Astrocyte of the cerebellum (primary cell): ENCODE measurements at regions not wholly inside any gene's neighbourhood (a gene's known extent, or its start where the extent isn't known, plus 50 kb on each side); places are given as distances from the start of the nearest gene placed in this dataset.
"Not testable (repeated sequence)": the region's sequence is repeated elsewhere in the genome, so short reads cannot be mapped to it uniquely, and the experiment has no call there.

Source experiments
- DNase-seq: peaks from one replicate; pipeline ENCODE4 v3.0.0-alpha.2; 2011; ENCODE audit warnings: low read depth
- H3K4me3 ChIP-seq: 2 replicates; pipeline ENCODE4 v1.5.1; 2011; ENCODE audit warnings: mild to moderate bottlenecking, low read depth, low read length, moderate library complexity
- in situ Hi-C: cut with HindIII; loops from 2 replicates; pipeline ENCODE4 v1.10.0; 2017; ENCODE audit warnings: low sequenced_read_pairs
- TF ChIP-seq, protein P1 (sequence below): IDR thresholded peaks from 2 replicates; pipeline ENCODE4 v1.5.1; 2012; ENCODE audit warnings: low read length, low read depth, moderate library complexity, mild to moderate bottlenecking; ENCODE audit errors: missing control alignments

DNA sequence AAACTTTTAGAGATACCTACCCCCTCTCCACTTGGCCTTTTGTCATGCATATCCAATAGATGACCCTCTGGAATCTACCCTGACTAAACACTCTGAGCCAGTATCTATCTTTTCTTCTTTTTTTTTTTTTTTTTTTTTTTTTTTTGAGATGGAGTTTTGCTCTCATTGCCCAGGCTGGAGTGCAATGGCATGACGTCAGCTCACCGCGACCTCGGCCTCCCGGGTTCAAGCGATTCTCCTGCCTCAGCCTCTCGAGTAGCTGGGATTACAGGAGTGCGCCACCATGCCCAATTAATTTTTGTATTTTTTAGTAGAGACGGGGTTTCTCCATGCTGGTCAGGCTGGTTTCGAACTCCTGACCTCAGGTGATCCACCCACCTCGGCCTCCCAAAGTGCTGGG, 50.8 kb upstream of the GRIN2B start:
- DNase-seq, H3K4me3 ChIP-seq, in situ Hi-C loops: not testable (repeated sequence)

DNA sequence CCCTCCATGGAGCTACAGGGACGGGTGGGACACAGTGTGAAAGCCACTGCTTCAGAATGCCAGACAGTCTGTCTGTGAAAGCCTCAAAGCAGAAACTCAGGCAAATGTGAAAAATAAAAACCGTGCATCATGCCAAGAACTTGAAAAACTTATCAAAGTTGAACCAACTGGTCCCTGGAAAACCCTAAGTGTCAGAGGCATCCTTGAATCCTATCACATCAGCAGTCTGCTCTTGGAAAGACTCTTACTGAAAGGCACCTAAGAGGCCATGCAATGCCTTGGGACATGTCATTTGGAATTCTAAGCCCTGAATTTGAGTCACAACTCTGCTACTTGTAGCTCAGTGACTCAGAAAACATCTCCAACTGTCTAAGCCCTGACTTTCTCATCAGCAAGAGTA, 62.4 kb upstream of the GRIN2B start:
- in situ Hi-C loops: no loop called here
- no peak for DNase-seq
- TF ChIP-seq, protein P1, sequence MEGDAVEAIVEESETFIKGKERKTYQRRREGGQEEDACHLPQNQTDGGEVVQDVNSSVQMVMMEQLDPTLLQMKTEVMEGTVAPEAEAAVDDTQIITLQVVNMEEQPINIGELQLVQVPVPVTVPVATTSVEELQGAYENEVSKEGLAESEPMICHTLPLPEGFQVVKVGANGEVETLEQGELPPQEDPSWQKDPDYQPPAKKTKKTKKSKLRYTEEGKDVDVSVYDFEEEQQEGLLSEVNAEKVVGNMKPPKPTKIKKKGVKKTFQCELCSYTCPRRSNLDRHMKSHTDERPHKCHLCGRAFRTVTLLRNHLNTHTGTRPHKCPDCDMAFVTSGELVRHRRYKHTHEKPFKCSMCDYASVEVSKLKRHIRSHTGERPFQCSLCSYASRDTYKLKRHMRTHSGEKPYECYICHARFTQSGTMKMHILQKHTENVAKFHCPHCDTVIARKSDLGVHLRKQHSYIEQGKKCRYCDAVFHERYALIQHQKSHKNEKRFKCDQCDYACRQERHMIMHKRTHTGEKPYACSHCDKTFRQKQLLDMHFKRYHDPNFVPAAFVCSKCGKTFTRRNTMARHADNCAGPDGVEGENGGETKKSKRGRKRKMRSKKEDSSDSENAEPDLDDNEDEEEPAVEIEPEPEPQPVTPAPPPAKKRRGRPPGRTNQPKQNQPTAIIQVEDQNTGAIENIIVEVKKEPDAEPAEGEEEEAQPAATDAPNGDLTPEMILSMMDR: no peak
- no peak overlapping the region for H3K4me3 ChIP-seq

DNA sequence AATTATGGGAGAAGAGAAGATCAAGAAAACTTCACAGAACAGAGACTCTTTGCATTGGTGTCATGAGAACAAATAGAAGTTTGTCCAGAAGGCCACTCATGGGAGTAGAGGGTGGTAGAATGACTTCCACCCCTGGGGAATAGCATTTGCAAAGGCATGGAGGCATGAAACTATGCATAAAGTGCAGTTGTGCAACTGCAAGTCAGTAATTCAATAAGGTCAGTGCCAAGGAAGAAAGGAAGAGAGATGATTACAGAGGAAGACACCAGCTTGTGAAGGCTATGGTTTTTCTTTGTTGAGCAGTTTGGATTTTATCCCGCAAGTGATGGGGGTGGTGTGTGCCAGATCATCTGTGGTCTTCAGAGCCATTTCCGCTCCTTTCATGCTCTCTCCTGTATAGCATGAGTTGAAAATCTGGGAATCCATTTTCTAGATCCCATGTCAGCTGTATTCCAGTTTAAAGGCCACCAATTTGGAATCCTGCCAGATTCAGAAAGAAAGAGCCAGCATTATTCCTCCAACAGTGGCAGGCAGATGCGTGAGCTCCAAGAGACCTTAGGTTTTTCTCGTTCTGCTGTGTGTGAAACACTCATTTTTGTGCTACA, 67.6 kb upstream of the GRIN2B start:
- in situ Hi-C loops: no loop called here
- DNase-seq: no peak
- no peak overlapping the region for H3K4me3 ChIP-seq
- TF ChIP-seq, protein P1: no peak

DNA sequence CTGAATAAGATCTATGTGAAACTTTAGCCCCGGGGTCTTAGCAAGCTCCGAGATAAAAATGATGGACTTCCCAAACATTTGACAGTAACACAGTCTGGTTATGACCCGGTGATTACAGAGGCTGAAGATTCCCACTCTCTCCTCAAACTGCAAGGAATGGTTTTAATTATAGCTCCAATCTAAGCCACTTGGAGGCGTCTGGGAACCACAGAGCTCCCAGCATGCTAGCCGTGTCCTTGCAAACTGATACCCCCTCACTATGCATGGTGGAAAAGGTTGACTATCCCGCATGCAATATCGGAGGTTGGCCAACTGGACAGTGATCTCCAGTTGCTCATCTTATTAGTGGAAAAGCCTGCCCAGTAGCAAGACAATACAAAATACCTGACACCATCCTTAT, 76.5 kb upstream of the GRIN2B start:
- H3K4me3 ChIP-seq: no peak overlapping the region
- no peak for DNase-seq
- TF ChIP-seq, protein P1: no peak
- in situ Hi-C loops: no loop called here

DNA sequence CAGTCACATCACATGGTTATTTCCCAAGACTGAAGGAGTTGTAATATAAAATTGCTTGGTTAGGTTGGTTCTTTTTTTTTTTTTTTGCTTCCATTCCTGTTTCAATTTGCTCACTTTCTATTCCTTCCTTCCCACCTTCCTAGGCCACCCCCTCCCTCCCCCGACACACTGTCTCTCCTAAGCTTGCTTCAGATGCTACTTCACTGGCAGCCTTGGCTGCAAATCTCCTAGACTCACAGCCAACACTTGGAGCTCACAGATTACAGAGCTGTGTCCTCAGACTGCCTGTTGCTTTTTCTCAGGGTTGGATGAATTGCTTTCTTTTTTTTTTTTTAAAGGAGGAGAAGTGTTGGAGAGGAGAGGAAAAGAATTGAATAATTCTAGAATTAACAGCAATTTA, 77.3 kb upstream of the GRIN2B start:
- in situ Hi-C loops: no loop called here
- TF ChIP-seq, protein P1: no peak
- DNase-seq: no peak
- H3K4me3 ChIP-seq: no peak overlapping the region

DNA sequence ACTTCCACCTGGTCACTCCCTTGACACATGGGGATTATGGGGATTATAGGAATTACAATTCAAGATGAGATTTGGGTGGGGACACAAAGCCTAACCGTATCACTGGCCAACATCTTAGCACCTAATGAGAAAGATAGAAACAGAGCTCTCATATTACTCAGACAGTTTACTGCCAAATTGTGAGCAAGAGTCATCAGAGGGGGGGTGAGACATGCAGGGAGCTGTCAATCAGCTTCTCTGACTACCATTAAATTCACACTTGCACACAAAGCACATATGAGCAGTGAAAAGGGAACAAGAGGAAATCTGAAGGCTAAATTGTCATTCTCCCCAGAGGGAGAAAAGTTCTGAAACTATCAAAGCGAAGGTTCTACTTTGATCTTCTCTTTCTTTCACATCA, 78.1 kb upstream of the GRIN2B start:
- in situ Hi-C loops: no loop called here

DNA sequence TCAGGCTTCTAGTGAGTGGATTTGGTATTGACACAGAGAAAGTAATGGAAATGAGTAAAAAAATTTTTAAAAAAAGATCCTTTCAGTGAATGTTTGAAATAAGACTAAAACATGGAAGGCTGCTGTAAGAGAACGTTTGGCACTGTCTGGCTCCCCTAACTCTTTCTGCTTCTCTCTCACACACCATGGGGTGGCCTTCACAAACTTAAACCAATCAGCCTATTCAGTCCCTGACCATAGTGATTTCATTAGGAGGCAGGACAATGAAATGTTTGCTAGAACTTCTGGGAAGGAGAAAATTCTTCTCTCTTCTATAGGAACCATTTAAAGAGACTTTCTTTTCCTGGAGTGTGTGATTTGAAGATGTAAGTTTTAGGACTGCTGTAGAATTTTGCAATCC, 84.2 kb upstream of the GRIN2B start:
- TF ChIP-seq, protein P1: no peak
- no peak for DNase-seq
- no peak overlapping the region for H3K4me3 ChIP-seq
- in situ Hi-C loops: no loop called here

More for the DNA sequence above, 78.1 kb upstream of the GRIN2B start:
- no peak overlapping the region for H3K4me3 ChIP-seq
- TF ChIP-seq, protein P1: no peak
- no peak for DNase-seq
